ENCODE measurements at regions not wholly inside any gene's neighbourhood (a gene's known extent, or its start where the extent isn't known, plus 50 kb on each side); places are given as distances from the start of the nearest gene placed in this dataset.
"Not testable (repeated sequence)": the region's sequence is repeated elsewhere in the genome, so short reads cannot be mapped to it uniquely, and the experiment has no call there.

DNA sequence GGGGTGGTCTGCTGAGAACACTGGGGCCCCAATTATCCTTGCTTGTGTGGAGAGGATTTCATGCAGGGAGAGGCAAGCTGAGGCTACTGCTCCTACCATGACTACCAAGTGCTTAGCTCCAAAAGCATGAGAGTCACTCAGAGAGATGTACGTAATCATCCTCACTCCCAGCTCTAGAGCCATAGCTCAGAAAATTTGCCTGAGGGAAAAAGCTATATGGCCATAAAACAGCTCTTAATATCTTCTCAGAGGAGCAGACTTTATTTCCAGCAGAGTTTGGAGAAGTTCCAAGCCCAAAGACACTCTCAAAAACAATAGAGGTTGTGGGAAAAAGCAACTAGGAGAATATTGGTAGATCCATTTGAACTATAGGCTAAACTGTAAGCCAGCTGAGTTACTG is 106.4 kb upstream of the PBX1 start:
- no peak for DNase-seq (ENCODE audit: low read depth, low spot score)
- no peak overlapping the region for H3K27ac ChIP-seq

DNA sequence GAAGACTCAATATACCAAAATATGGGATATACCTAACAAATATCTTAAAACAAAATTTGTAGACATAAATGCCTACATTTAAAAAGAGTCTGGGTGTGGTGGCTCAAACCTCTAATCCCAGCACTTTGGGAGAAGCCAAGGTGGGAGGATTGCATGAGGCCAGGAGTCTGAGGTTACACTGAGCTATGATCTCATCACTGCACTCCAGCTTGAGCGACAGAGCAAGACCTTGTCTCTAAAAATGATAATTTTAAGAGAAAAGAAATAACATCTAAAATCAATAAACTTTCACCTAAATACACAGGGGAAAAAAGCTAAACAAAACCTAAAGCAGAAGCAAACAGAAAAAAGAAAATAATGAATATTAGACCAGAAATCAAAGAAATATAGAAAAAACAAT is 102.7 kb upstream of the PBX1 start:
- no peak overlapping the region for H3K27ac ChIP-seq
- no peak for DNase-seq (ENCODE audit: low read depth, low spot score)

- H3K27ac ChIP-seq = not testable (repeated sequence)
Observed at GRCh38 chr1:164459176-164459575, 99.8 kb upstream of the PBX1 start.

GRCh38 chr1:164466001-164466421 is 93.0 kb upstream of the PBX1 start:
- H3K27ac ChIP-seq = no peak overlapping the region
- DNase-seq (ENCODE audit: low read depth, low spot score) = no peak

More at GRCh38 chr1:164459176-164459575, 99.8 kb upstream of the PBX1 start:
- not testable (repeated sequence) for DNase-seq (ENCODE audit: low read depth, low spot score)

- DNase-seq (ENCODE audit: low read depth, low spot score) = peak; percentile 20
- H3K27ac ChIP-seq = no peak overlapping the region
Observed at GRCh38 chr1:164466429-164466828, 92.6 kb upstream of the PBX1 start.

GRCh38 chr1:164470996-164471395 is 88.0 kb upstream of the PBX1 start:
- H3K27ac ChIP-seq = no peak overlapping the region
- no peak for DNase-seq (ENCODE audit: low read depth, low spot score)

DNA sequence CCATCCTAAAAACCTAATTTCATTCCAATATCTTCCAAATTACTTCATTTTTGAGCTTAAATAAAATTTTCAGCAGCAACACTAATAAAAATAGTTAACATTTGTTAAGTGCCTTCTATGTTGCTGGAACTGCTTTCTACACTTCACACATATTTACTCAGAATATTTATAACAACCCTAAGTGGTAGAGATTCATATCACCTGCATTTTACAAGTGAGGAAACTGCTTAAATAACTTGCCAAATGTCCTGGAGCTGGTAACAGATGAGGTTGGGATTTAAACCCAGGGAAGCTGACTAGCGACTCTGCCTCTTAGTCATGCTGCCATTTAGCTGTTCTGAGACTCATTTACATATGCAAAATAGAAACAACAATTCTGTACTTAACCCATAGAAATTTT is 86.1 kb upstream of the PBX1 start:
- DNase-seq (ENCODE audit: low read depth, low spot score) = no peak
- H3K27ac ChIP-seq = no peak overlapping the region

DNA sequence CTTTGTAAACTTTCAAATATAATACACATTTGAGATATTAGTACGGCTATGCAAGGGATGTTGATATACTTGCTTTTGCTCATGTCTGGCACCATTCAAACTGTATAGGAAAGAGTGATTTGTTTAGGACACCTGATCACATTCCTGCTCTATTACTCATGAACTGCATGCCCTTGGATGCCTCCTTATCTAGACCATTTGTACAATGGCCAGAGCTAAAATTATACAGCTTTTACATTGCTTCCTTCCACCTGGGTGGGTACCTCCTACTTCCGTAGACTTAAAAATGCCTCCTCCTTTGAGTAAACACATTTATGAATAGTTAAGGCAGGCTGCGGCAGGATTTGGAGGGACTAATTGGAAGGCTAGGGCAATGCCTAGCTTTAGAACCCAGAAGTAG is 85.4 kb upstream of the PBX1 start:
- peak; percentile 6 for DNase-seq (ENCODE audit: low read depth, low spot score)
- peak overlapping the region; percentile 15 for H3K27ac ChIP-seq

DNA sequence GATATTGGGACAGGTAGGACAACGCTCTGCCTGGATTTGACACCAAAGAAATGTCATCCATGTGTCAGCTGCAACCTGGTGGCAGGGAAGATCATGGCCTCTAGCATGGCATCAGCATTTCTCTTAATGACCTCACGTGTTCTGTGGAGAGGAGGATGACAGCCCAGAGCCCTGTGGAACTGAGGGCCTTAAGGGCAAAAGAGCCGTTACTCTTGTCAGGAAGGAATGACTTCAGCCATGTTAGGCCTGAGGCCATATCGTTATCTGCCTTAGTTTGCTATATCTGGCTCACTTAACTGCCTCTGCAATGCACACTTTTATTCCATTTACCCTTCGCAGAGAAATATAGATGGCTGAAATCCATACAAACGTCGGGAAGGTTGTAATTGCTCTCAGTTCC is 83.2 kb upstream of the PBX1 start:
- H3K27ac ChIP-seq = no peak overlapping the region
- DNase-seq (ENCODE audit: low read depth, low spot score) = no peak

DNA sequence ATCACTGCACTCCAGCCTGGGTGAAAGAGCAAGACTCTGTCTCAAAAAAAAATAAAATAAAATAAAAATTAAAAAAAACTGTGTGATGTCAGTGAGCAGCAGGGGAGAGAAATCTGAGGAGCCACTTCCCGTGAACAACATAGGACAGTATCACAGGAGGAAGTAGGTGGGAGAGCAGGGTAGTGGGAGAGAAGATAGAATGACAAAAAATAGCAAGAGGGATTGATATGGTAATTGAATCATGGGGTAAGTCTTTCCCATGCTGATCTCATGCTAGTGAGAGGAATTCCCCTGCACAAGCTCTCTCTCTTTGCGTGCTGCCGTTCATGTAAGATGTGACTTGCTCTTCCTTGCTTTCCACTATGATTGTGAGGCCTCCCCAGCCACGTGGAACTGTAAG is 81.6 kb upstream of the PBX1 start:
- no peak for DNase-seq (ENCODE audit: low read depth, low spot score)
- no peak overlapping the region for H3K27ac ChIP-seq

DNA sequence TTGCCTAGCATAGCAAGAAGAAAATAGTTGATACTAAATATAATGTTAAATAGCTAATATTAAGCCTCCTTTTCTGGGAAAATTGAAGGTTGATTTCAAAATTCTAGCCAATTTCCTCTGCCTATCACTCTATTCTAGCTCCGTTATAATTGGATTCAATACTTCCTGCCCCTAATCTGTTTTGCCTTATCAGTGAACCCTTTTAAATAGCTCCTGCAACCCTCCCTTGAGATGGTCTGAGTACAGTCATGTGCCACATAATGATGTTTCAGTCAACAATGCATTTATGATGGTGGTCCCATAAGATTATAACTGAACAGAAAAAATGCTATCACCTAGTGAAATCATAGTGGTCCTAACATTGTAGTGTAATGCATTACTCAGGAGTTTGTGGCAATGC is 79.7 kb upstream of the PBX1 start:
- no peak for DNase-seq (ENCODE audit: low read depth, low spot score)
- no peak overlapping the region for H3K27ac ChIP-seq

GRCh38 chr1:164480285-164480907 is 78.6 kb upstream of the PBX1 start:
- H3K27ac ChIP-seq = no peak overlapping the region
- DNase-seq (ENCODE audit: low read depth, low spot score) = no peak

DNA sequence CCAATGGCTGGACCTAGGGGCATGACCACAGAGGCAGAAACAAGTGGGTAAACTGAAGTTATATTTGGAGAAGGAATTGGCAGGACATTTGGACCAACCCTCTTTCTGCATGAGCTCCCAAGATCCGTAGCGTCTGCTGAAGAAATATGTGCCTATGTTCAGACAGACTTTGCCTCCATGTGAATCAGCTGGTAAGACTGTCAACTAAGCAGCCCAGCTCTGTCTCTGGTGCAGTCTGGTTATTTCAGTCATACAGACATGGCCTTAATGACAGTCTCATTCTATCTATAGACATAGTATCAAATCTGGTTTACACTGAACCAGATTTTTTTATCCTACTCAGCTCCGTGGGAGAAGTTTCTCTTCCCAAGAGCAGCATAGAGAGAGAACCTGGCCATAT is 63.1 kb upstream of the PBX1 start:
- DNase-seq (ENCODE audit: low read depth, low spot score) = no peak
- H3K27ac ChIP-seq = no peak overlapping the region

DNA sequence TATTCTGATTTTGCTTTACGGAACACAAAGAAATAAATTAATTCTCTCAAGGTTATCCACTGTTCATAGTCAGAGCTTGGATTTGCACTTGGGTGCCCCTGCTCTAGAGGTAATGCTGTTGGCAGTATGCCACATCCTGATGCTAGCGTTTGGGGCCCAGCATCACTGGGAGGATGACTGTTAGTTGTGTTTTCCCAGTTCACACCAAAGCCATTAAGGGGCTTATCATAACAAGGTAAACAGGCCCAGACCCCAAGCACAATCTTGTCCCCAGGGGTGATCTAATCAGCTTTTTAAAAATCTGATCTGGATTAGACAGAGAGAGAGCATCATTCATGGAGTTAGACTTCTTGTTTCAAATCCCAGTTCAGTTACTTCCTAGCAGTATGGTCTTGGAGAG is 60.2 kb upstream of the PBX1 start:
- no peak for DNase-seq (ENCODE audit: low read depth, low spot score)
- no peak overlapping the region for H3K27ac ChIP-seq

DNA sequence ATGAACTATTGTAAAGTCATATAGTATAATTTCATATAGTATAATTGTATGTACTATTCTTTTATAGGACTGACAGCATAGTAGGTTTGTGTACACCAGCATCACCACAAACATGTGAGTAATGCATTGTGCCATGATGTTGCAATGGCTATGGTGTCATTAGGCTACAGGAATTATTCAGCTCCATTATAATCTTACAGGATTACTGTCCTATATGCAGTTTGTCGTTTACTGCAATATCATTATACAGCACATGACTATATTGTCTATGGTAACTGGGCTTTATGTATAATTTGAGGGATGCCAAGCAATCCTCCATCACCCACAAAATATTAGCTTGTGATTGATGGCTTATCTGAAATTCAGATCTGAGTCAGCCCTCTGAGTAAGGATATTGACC is 54.2 kb upstream of the PBX1 start:
- peak; percentile 31 for DNase-seq (ENCODE audit: low read depth, low spot score)
- no peak overlapping the region for H3K27ac ChIP-seq

Data from epithelial cell of prostate (primary cell).